ENCODE measurements at regions not wholly inside any gene's neighbourhood (a gene's known extent, or its start where the extent isn't known, plus 50 kb on each side); places are given as distances from the start of the nearest gene placed in this dataset.
"Not testable (repeated sequence)": the region's sequence is repeated elsewhere in the genome, so short reads cannot be mapped to it uniquely, and the experiment has no call there.

DNA sequence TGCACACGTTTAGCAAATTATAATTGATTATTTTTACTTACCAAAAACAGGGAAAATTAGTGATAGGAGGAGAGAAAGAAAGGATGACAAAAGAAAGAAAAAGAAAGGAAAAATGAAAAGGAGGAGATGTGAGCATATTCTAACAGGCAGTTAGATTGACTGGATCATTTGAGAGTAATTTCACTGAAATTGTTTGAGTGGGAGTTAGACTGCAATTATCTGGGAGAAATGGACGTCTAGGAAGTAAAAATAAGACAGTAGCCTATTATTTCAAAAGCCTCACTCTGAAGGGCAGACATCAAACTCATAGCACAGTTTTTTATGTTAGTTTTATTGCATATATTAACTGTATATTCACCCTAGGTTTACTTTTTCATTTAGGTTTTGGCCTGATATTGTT, 272.8 kb upstream of the POU1F1 start:
- Histone ChIP-seq H3K9me3 (no peaks in the 10 kb centered on the region), H3K27me3 (no peaks in the 10 kb centered on the region), H3K4me1 (no peaks in the 10 kb centered on the region), H3K36me3 (no peaks in the 10 kb centered on the region), H3K27ac (no peak overlapping the region), H3K4me3 (no peak overlapping the region)
- intact Hi-C loops (cut with DNase I) = no loop called here
- DNase-seq (ENCODE audit: low spot score in 2 of 2) = no peak
- TF ChIP-seq, protein P1, sequence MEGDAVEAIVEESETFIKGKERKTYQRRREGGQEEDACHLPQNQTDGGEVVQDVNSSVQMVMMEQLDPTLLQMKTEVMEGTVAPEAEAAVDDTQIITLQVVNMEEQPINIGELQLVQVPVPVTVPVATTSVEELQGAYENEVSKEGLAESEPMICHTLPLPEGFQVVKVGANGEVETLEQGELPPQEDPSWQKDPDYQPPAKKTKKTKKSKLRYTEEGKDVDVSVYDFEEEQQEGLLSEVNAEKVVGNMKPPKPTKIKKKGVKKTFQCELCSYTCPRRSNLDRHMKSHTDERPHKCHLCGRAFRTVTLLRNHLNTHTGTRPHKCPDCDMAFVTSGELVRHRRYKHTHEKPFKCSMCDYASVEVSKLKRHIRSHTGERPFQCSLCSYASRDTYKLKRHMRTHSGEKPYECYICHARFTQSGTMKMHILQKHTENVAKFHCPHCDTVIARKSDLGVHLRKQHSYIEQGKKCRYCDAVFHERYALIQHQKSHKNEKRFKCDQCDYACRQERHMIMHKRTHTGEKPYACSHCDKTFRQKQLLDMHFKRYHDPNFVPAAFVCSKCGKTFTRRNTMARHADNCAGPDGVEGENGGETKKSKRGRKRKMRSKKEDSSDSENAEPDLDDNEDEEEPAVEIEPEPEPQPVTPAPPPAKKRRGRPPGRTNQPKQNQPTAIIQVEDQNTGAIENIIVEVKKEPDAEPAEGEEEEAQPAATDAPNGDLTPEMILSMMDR (IDR thresholded peaks at IDR 0.05) = no peak

DNA sequence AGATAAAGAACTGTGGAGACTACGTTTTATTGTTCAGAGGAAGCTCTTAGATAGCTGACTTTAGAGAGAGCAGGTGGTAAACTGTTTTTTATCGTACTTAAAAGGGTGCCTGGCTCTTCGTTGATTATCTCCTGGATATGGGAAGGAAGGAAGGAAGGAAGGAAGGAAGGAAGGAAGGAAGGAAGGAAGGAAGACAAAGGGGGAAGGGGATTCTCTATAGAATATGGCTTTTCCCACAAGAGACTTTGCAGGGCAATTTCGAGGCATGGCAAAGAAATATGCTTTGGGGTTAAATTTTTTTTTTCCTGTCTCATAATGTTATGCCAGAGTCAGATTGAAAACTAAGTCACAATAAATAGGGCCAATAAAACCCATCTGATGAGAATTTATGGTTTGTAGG, 271.9 kb upstream of the POU1F1 start:
- TF ChIP-seq, protein P1 (IDR thresholded peaks at IDR 0.05) = no peak

DNA sequence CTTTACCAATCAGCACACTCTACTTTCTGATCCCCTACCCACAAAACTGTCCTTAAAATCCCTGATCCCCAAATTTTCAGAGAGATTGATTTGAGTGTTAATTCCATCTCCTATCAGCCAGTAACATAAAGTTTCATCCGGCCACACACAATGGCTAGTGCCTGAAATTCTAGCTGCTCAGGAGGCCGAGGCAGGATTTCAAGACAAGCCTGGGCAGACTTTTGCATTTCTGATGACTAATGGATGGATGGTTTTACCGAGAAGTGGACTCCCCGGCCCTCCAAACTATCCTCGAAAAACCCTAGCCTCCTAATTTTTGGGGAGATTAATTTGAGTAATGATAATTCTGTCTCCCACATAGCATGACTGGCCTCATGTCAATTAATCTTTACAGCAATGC, 269.8 kb upstream of the POU1F1 start:
- no peaks in the 10 kb centered on the region for H3K36me3 ChIP-seq
- H3K4me3 ChIP-seq = no peak overlapping the region
- no peaks in the 10 kb centered on the region for H3K9me3 ChIP-seq
- no peaks in the 10 kb centered on the region for H3K27me3 ChIP-seq
- intact Hi-C loops (cut with DNase I) = no loop called here
- no peak for DNase-seq (ENCODE audit: low spot score in 2 of 2)
- no peaks in the 10 kb centered on the region for H3K4me1 ChIP-seq
- H3K27ac ChIP-seq = no peak overlapping the region
- TF ChIP-seq, protein P1 (IDR thresholded peaks at IDR 0.05) = no peak

More for the DNA sequence above, 271.9 kb upstream of the POU1F1 start:
- H3K27me3 ChIP-seq = no peaks in the 10 kb centered on the region
- H3K27ac ChIP-seq = no peak overlapping the region
- no peaks in the 10 kb centered on the region for H3K4me1 ChIP-seq
- intact Hi-C loops (cut with DNase I) = no loop called here
- H3K4me3 ChIP-seq = no peak overlapping the region
- no peaks in the 10 kb centered on the region for H3K9me3 ChIP-seq
- DNase-seq (ENCODE audit: low spot score in 2 of 2) = no peak
- no peaks in the 10 kb centered on the region for H3K36me3 ChIP-seq

DNA sequence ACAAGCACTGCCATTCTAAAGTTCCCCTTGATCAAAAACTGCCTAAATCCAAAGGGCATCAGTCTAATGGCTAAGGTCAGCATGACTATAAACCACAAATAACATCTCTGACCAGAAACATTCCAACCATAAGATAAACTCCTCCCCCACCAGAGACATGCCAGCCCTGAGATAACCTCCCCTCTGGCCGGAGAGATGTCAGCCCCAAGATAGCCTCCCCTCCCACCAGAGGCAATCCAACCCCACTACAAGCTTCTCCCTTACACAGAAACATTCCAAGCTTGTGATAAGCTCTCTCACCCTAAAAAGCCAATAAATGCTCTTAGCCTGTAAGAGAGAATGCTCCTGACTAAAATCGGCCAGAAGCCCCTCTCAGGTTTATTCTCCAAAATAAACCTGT, 267.0 kb upstream of the POU1F1 start:
- not testable (repeated sequence) for H3K4me3 ChIP-seq; DNase-seq (ENCODE audit: low spot score in 2 of 2)

DNA sequence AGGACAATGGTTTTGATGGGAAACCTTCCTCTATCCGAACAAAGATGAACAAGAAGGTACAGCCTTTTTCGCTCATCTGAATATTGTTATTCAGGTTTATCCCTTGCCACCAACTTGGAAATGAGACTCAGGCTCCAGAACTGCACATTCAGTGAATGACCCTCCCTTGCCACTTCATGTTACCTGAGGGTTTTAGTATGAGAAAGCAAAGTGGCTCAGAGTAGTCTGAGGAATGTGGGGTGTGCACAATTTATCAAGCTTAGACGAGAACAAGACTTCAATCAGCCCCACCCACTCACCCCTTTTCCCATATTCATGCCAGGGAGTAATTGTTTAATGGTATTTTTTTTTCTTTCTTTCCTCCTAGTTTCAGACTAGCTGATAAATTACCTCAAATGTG, 265.3 kb upstream of the POU1F1 start:
- no peaks in the 10 kb centered on the region for H3K4me1 ChIP-seq
- no peak for DNase-seq (ENCODE audit: low spot score in 2 of 2)
- intact Hi-C loops (cut with DNase I) = no loop called here
- TF ChIP-seq, protein P1 (IDR thresholded peaks at IDR 0.05) = no peak
- no peak overlapping the region for H3K4me3 ChIP-seq
- no peak overlapping the region for H3K27ac ChIP-seq
- H3K27me3 ChIP-seq = no peaks in the 10 kb centered on the region
- no peaks in the 10 kb centered on the region for H3K36me3 ChIP-seq
- no peaks in the 10 kb centered on the region for H3K9me3 ChIP-seq

More for the DNA sequence above, 267.0 kb upstream of the POU1F1 start:
- intact Hi-C loops (cut with DNase I); H3K9me3 ChIP-seq; H3K36me3 ChIP-seq; H3K27ac ChIP-seq; H3K27me3 ChIP-seq; H3K4me1 ChIP-seq: not testable (repeated sequence)

DNA sequence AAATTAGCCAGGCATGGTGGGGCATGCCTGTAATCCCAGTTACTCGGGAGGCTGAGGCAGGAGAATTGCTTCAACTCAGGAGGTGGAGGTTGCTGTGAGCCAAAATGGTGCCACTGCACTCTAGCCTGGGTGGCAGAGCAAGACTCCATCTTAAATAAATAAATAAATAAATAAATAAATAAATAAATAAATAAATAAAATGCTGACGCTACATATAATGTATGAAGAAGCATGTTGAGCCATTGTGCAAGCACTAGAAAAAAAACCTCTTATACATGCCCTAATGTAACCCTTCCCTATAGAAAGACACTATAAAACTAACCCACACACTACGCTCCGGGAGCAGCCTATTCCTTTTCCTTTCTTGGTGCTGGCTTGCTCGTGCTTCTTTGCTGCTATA, 262.3 kb upstream of the POU1F1 start:
- H3K4me1 ChIP-seq; H3K4me3 ChIP-seq; H3K27ac ChIP-seq; H3K27me3 ChIP-seq; H3K9me3 ChIP-seq; DNase-seq (ENCODE audit: low spot score in 2 of 2); H3K36me3 ChIP-seq; intact Hi-C loops (cut with DNase I): not testable (repeated sequence)

DNA sequence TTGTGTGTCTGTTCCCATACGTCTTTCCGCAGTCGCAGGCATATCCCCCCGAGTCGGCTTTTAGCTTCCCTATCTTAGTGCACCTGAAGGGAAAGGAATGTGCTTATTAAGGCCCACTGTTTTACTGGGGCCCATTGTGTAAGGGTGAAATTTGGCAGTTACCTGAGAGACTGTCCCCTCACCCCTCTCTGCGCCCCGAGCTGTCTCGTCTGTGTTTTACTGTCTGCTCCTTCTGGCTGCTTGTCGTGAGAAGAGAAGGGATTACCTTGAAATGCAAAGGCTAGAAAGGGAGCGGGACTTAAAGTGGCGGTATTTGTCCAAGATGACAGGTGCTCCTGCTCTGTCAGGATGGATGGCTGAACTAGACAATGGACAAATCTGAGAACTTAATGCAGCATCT, 233.0 kb upstream of the POU1F1 start:
- Histone ChIP-seq H3K9me3 (no peaks in the 10 kb centered on the region), H3K4me1 (no peaks in the 10 kb centered on the region), H3K27ac (no peak overlapping the region), H3K36me3 (no peaks in the 10 kb centered on the region), H3K27me3 (no peaks in the 10 kb centered on the region), H3K4me3 (no peak overlapping the region)
- intact Hi-C loops (cut with DNase I) = no loop called here
- TF ChIP-seq, protein P1 (IDR thresholded peaks at IDR 0.05) = no peak
- DNase-seq (ENCODE audit: low spot score in 2 of 2) = no peak
